GM12865 (cell line): ENCODE measurements at regions not wholly inside any gene's neighbourhood (a gene's known extent, or its start where the extent isn't known, plus 50 kb on each side); places are given as distances from the start of the nearest gene placed in this dataset.

Experiments
- DNase-seq: peaks from one replicate; pipeline ENCODE4 v3.0.0; 2010; ENCODE audit warnings: low read depth
- H3K4me3 ChIP-seq: 2 replicates; pipeline ENCODE4 v1.5.1; 2011; ENCODE audit warnings: mild to moderate bottlenecking, low read depth, low read length, control low read depth
- TF ChIP-seq, protein P1 (sequence below): IDR thresholded peaks from 2 replicates; pipeline ENCODE4 v1.5.1; 2011; ENCODE audit warnings: low read length, control low read depth, low read depth, inconsistent platforms; ENCODE audit not compliant: insufficient read depth; ENCODE audit errors: missing control alignments

DNA sequence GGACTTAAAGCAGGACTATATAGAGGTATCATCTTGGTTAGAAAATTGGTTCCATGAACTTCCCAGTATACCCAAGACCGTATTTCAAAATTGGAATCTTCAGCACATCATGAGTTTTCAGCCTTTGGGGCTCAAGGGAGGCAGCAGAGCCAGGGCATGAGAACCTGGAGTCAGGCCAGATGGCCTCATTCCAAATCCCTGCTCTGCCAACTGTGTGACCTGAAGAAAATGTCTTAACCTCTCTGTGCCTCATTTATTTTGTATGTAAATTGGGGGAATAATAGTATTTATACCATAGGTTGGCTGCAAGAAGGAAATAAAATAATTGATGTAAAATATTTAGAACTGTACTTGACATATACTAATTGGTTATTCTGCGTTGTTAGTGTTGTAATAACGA is 987.6 kb downstream of the TBC1D22A start:
- H3K4me3 ChIP-seq: no peak overlapping the region
- TF ChIP-seq, protein P1, sequence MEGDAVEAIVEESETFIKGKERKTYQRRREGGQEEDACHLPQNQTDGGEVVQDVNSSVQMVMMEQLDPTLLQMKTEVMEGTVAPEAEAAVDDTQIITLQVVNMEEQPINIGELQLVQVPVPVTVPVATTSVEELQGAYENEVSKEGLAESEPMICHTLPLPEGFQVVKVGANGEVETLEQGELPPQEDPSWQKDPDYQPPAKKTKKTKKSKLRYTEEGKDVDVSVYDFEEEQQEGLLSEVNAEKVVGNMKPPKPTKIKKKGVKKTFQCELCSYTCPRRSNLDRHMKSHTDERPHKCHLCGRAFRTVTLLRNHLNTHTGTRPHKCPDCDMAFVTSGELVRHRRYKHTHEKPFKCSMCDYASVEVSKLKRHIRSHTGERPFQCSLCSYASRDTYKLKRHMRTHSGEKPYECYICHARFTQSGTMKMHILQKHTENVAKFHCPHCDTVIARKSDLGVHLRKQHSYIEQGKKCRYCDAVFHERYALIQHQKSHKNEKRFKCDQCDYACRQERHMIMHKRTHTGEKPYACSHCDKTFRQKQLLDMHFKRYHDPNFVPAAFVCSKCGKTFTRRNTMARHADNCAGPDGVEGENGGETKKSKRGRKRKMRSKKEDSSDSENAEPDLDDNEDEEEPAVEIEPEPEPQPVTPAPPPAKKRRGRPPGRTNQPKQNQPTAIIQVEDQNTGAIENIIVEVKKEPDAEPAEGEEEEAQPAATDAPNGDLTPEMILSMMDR: no peak
- DNase-seq: no peak

DNA sequence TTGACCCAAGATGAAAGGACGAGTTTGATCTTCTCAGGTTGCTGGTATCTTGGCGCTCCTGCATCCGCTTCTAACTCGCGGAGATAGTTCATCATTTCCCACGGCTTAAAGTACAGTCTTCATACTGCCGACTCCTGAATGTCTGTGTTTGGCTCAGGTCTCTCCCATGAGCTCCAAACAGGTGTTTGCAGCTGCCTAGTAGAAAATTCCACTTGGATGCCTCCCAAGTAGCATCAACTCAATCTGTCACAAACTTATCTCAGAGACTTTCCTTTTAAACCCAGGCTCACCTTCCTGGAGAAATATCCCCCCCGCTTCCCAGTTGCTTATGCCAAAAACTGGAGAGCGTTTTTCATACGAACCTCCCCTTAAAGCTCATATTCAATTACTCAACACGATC is 986.5 kb downstream of the TBC1D22A start:
- no peak for DNase-seq
- TF ChIP-seq, protein P1: no peak
- no peak overlapping the region for H3K4me3 ChIP-seq

DNA sequence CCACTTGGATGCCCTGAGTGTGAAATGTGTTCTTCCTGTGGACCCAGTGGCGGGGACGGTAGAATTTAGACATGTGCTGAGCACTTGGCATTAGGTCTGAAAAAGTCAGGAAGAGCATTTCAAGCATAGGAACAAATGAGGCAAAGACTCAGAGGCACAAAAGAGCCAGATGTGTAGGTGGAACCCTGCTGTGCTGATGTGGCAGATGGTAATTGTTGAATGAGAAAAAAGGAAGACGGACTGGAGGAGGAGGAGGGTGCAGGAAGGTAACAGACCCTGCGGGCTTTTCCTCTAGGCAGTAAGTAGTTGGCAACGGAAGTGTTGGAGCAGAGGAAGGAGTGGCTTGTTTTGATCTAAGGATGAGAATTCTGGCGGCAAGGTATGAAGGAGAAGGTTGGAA is 985.8 kb downstream of the TBC1D22A start:
- no peak overlapping the region for H3K4me3 ChIP-seq
- DNase-seq: no peak
- TF ChIP-seq, protein P1: no peak

DNA sequence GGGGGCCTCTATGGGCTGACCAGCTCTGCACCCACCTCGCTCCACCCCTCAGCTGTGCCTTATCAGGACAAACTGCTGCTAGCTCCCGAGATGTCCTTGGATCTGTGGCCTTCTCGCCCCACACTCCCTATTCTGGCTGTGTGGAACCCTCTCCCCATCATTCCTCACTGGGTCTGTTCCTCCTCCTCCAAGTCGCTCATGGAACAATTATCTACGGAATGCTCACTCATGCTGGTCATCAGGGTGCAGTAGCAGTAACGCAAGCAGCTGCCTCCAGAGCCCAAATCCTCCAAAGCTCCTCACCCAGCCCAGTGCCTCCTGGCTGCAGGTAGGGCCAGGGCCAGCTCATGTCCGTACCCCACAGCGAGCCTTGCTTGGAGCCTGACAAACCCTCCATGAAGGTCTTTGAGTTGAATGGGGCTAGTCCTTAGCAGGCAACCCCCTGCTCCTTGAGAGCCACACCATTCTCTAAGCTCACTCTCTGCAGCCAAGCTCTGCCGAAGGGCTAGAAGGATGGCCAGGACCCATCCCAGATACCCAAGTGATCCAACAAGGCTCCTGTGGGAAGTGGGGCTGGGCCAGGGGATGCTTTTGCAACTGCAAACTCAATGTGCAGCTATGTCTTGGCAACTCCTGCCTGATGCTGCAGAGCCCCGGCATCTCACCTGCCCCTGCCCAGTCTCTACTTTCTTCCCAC is 977.8 kb downstream of the TBC1D22A start:
- DNase-seq: no peak
- no peak overlapping the region for H3K4me3 ChIP-seq
- TF ChIP-seq, protein P1: no peak

DNA sequence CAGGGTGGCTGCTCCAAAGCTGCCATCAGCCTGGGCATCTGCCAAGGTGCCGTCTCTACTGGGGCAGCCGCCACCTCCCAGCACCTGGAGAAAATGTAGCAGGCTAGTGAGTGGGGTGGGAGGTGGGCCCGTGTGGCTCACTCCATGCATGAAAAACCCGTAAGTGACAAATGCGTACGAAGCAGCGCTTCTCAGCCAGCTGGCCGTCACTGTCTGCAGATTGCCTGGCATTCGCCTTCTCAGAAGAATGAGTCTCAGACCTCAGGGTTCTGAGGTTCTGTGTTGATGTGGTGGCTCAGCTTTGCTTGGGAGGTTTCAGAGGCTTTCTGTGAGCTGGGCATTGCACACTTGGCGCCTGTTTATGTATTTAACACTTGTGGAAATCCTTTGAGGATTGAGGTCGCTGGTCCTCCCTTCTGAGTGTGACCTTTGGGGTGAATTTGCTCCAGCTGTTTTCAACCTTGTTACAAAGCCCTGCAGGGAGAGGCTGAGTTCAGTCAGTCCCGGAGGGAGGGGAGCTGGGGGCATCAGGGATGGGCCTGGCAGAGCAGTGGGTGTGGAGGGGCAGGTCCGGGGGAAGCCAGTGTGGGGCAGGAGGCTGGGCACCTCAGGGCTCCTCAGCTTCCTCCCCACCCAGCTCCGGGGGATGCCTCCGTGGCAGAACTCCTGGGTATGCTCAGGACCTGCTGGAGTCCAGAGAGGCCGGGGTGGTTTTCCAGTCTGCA is 977.0 kb downstream of the TBC1D22A start:
- TF ChIP-seq, protein P1: no peak

DNA sequence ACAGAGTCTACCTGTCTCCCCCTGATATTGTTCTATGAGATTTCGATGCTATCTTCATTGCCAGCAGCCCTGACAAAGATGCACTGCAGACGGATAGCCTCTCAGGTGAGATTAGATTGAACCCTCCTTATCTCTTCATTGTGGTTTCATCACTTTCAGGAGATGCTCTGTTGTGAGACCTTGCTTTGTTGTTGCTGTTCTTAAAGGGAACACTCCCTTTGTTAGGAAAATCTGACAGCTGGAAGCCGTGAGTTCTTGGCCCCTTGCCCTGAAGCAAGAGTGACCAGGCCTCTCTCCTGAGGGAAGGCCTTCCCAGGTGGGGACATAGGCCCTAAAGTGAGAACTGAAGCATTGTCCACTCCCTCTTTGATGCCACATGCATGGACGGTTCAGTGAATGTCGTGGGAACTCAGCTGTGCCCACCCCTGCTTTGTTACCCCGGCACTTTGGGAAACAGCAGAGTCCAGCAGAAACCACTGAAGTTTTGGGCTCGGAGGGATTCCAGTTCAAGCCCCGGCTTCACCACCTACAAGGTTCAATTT is 976.1 kb downstream of the TBC1D22A start:
- DNase-seq: no peak
- TF ChIP-seq, protein P1: no peak
- H3K4me3 ChIP-seq: no peak overlapping the region

More for the DNA sequence above, 977.0 kb downstream of the TBC1D22A start:
- H3K4me3 ChIP-seq: no peak overlapping the region
- DNase-seq: no peak
